ENCODE measurements at regions not wholly inside any gene's neighbourhood (a gene's known extent, or its start where the extent isn't known, plus 50 kb on each side); places are given as distances from the start of the nearest gene placed in this dataset.

DNA sequence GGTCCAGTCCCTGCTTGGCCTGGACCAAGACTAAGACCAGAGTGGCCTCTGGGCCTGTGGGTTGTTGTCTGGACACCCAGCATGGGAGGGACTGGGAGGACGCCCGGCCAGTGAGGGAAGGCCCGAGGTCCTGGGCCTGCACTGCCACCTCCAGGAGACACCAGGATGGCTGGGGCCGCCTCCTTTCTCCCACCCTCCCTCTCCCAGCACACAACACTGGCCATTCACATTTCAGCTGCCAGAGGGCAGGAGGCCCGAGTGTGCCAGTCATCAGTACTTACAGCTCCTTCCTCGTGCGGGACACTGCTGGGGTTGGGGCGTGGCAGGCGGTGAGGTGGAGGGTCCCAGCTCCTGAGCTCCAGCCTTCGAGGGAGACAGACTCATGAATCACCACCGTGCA, 133.5 kb downstream of the ASB1 start:
- TF ChIP-seq POLR2AphosphoS5 (IDR thresholded peaks at IDR 0.05) (no peak), EP300 (IDR thresholded peaks at IDR 0.05) (no peak)
- TF ChIP-seq, protein P1, sequence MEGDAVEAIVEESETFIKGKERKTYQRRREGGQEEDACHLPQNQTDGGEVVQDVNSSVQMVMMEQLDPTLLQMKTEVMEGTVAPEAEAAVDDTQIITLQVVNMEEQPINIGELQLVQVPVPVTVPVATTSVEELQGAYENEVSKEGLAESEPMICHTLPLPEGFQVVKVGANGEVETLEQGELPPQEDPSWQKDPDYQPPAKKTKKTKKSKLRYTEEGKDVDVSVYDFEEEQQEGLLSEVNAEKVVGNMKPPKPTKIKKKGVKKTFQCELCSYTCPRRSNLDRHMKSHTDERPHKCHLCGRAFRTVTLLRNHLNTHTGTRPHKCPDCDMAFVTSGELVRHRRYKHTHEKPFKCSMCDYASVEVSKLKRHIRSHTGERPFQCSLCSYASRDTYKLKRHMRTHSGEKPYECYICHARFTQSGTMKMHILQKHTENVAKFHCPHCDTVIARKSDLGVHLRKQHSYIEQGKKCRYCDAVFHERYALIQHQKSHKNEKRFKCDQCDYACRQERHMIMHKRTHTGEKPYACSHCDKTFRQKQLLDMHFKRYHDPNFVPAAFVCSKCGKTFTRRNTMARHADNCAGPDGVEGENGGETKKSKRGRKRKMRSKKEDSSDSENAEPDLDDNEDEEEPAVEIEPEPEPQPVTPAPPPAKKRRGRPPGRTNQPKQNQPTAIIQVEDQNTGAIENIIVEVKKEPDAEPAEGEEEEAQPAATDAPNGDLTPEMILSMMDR (IDR thresholded peaks at IDR 0.05) = no peak

All from suprapubic skin (tissue), 4 donors.